ENCODE measurements at regions not wholly inside any gene's neighbourhood (a gene's known extent, or its start where the extent isn't known, plus 50 kb on each side); places are given as distances from the start of the nearest gene placed in this dataset.

- DNase-seq (ENCODE audit: low spot score), result no peak
Measured at GRCh38 chr1:218765753-218766152, 407.9 kb upstream of the LYPLAL1 start.

GRCh38 chr1:218771931-218772330 lies 401.7 kb upstream of the LYPLAL1 start:
- no peak for DNase-seq (ENCODE audit: low spot score)

GRCh38 chr1:218772575-218772974 lies 401.1 kb upstream of the LYPLAL1 start:
- DNase-seq (ENCODE audit: low spot score), result no peak

GRCh38 chr1:218775501-218776021 lies 398.1 kb upstream of the LYPLAL1 start:
- DNase-seq (ENCODE audit: low spot score), result no peak

GRCh38 chr1:218778257-218779126 lies 395.2 kb upstream of the LYPLAL1 start:
- no peak for DNase-seq (ENCODE audit: low spot score)

- DNase-seq (ENCODE audit: low spot score), result no peak
Measured at GRCh38 chr1:218779341-218780100, 394.2 kb upstream of the LYPLAL1 start.

- no peak for DNase-seq (ENCODE audit: low spot score)
Measured at GRCh38 chr1:218783131-218783530, 390.5 kb upstream of the LYPLAL1 start.

GRCh38 chr1:218783916-218784315 lies 389.8 kb upstream of the LYPLAL1 start:
- DNase-seq (ENCODE audit: low spot score), result no peak

GRCh38 chr1:218785928-218786327 lies 387.8 kb upstream of the LYPLAL1 start:
- DNase-seq (ENCODE audit: low spot score), result no peak

- no peak for DNase-seq (ENCODE audit: low spot score)
Measured at GRCh38 chr1:218787826-218788225, 385.9 kb upstream of the LYPLAL1 start.

- no peak for DNase-seq (ENCODE audit: low spot score)
Measured at GRCh38 chr1:218796773-218797172, 376.9 kb upstream of the LYPLAL1 start.

GRCh38 chr1:218802799-218803198 lies 370.9 kb upstream of the LYPLAL1 start:
- DNase-seq (ENCODE audit: low spot score), result no peak

GRCh38 chr1:218803351-218803997 lies 370.2 kb upstream of the LYPLAL1 start:
- no peak for DNase-seq (ENCODE audit: low spot score)

- no peak for DNase-seq (ENCODE audit: low spot score)
Measured at GRCh38 chr1:218804014-218804785, 369.5 kb upstream of the LYPLAL1 start.

- DNase-seq (ENCODE audit: low spot score), result no peak
Measured at GRCh38 chr1:218809061-218809460, 364.6 kb upstream of the LYPLAL1 start.

- DNase-seq (ENCODE audit: low spot score), result no peak
Measured at GRCh38 chr1:218809625-218810024, 364.1 kb upstream of the LYPLAL1 start.

- DNase-seq (ENCODE audit: low spot score), result no peak
Measured at GRCh38 chr1:218810306-218810705, 363.4 kb upstream of the LYPLAL1 start.

GRCh38 chr1:218811497-218811896 lies 362.2 kb upstream of the LYPLAL1 start:
- DNase-seq (ENCODE audit: low spot score), result no peak

GRCh38 chr1:218812360-218812759 lies 361.3 kb upstream of the LYPLAL1 start:
- DNase-seq (ENCODE audit: low spot score), result no peak

GRCh38 chr1:218813237-218813636 lies 360.4 kb upstream of the LYPLAL1 start:
- no peak for DNase-seq (ENCODE audit: low spot score)

GRCh38 chr1:218815076-218815475 lies 358.6 kb upstream of the LYPLAL1 start:
- no peak for DNase-seq (ENCODE audit: low spot score)

- DNase-seq (ENCODE audit: low spot score), result no peak
Measured at GRCh38 chr1:218817071-218817470, 356.6 kb upstream of the LYPLAL1 start.
